GM12891 (cell line): ENCODE measurements at regions not wholly inside any gene's neighbourhood (a gene's known extent, or its start where the extent isn't known, plus 50 kb on each side); places are given as distances from the start of the nearest gene placed in this dataset.
A peak's percentile ranks its signal among the peaks of the same experiment; 100 is the strongest.

Source experiments
- PAX5 ChIP-seq: IDR thresholded peaks from 2 replicates; pipeline ENCODE4 v1.6.1; 2011; ENCODE audit warnings: low read length, moderate library complexity, mild to moderate bottlenecking; ENCODE audit not compliant: insufficient read depth, severe bottlenecking
- POLR2A ChIP-seq: IDR thresholded peaks from 2 replicates; pipeline ENCODE4 v1.6.1; 2011; ENCODE audit warnings: low read depth, low read length, control low read depth
- POLR2AphosphoS5 ChIP-seq: IDR thresholded peaks from 2 replicates; pipeline ENCODE4 v1.6.1; 2011; ENCODE audit warnings: low read depth, low read length, control low read depth
- POU2F2 ChIP-seq: IDR thresholded peaks from 2 replicates; pipeline ENCODE4 v1.6.1; 2011; ENCODE audit warnings: low read depth, mild to moderate bottlenecking, control low read depth, low read length, moderate library complexity
- SPI1 ChIP-seq: IDR thresholded peaks from 2 replicates; pipeline ENCODE4 v1.6.1; 2011; ENCODE audit warnings: low read depth, low read length, control low read depth
- TAF1 ChIP-seq: IDR thresholded peaks from 2 replicates; pipeline ENCODE4 v1.6.1; 2011; ENCODE audit warnings: low read depth, low read length, control low read depth

DNA sequence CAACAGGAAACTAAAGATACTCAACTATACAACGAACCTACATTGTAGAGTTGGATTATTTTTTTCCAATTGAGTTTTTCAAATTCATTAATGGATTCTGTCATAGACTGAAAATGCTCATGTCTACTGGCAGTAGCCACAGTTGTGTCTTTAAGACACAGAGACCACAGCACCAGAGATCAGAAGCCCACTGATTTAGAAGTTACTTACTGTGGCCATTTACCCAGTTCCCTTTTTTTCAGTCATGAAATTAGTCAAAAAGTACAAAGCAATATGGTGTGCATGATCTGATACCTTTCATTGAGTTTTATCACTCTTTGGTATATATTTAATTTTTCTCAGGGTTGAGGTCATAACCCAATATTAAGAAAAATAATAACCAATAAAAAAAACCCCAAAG is 1640.2 kb upstream of the WWC1 start:
- TF ChIP-seq POLR2A = no peak
- TF ChIP-seq TAF1 = no peak
- no peak for TF ChIP-seq POLR2AphosphoS5
- TF ChIP-seq SPI1 = peak; percentile 77
- TF ChIP-seq POU2F2 = no peak
- no peak for TF ChIP-seq PAX5
